Fibroblast of lung (primary cell): ENCODE measurements at regions not wholly inside any gene's neighbourhood (a gene's known extent, or its start where the extent isn't known, plus 50 kb on each side); places are given as distances from the start of the nearest gene placed in this dataset.

Experiments used
- EZH2 ChIP-seq: IDR thresholded peaks from 2 replicates; pipeline ENCODE4 v1.5.1; 2012; ENCODE audit warnings: low read length, control low read depth, mild to moderate bottlenecking; ENCODE audit errors: missing control alignments
- TF ChIP-seq, protein P1 (sequence below), 2 donors: IDR thresholded peaks in 1 of 2; conservative IDR thresholded peaks in 1 of 2; 1 replicate in 1 of 2; 2 replicates in 1 of 2; pipeline ENCODE4 v1.5.1; 2011 to 2012; ENCODE audit warnings: low read length in 2 of 2, control low read depth in 1 of 2, inconsistent platforms in 1 of 2, low read depth in 1 of 2, mild to moderate bottlenecking in 1 of 2

DNA sequence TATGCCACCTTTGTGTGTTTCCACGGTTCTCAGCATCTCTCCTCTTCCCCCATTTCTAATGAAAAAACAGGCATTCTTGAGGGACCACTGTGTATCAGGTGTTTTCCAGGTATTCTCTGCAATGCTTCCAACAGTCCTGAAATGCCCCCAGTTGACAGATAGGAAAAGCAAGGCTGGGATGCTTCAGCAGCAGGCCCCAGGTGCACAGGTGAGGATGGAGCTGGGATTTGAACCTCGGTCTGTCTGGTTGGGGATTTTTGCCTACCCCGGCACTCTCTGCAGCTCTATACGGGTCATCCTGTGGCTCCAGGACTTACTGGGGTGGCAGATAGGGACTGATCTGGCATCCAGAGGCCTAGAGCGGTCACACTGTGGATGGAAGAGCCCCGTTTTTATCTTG is 180.5 kb upstream of the GSE1 start:
- TF ChIP-seq, protein P1, sequence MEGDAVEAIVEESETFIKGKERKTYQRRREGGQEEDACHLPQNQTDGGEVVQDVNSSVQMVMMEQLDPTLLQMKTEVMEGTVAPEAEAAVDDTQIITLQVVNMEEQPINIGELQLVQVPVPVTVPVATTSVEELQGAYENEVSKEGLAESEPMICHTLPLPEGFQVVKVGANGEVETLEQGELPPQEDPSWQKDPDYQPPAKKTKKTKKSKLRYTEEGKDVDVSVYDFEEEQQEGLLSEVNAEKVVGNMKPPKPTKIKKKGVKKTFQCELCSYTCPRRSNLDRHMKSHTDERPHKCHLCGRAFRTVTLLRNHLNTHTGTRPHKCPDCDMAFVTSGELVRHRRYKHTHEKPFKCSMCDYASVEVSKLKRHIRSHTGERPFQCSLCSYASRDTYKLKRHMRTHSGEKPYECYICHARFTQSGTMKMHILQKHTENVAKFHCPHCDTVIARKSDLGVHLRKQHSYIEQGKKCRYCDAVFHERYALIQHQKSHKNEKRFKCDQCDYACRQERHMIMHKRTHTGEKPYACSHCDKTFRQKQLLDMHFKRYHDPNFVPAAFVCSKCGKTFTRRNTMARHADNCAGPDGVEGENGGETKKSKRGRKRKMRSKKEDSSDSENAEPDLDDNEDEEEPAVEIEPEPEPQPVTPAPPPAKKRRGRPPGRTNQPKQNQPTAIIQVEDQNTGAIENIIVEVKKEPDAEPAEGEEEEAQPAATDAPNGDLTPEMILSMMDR (conservative IDR thresholded peaks at IDR 0.05 in 1 of 2, IDR thresholded peaks at IDR 0.05 in 1 of 2; ENCODE audit: low read depth in 1 of 2, low read length in 2 of 2) = no peak
- no peak for TF ChIP-seq EZH2
